SJSA1 (cell line): ENCODE measurements at regions not wholly inside any gene's neighbourhood (a gene's known extent, or its start where the extent isn't known, plus 50 kb on each side); places are given as distances from the start of the nearest gene placed in this dataset.
"Not testable (repeated sequence)": the region's sequence is repeated elsewhere in the genome, so short reads cannot be mapped to it uniquely, and the experiment has no call there.

Experiments used
- DNase-seq, 2 experiments: peaks; one replicate each; pipeline ENCODE4 v3.0.0-alpha.2; 2015 to 2020; ENCODE audit warnings: low spot score in 2 of 2, low read depth in 1 of 2
- H3K27ac ChIP-seq: fragments of 250-450 bp; sonication (Bioruptor Pico); 2 replicates; pipeline ENCODE4 v1.5.1; 2020; ENCODE audit warnings: mild to moderate bottlenecking, moderate library complexity
- H3K27me3 ChIP-seq: fragments of 250-450 bp; sonication (Bioruptor Pico); replicated peaks from 2 replicates; pipeline ENCODE4 v1.5.1; 2020; ENCODE audit warnings: mild to moderate bottlenecking, moderate library complexity
- H3K36me3 ChIP-seq: fragments of 250-450 bp; sonication (Bioruptor Pico); 2 replicates; pipeline ENCODE4 v1.5.1; 2020; ENCODE audit warnings: mild to moderate bottlenecking
- H3K4me1 ChIP-seq: fragments of 250-450 bp; sonication (Bioruptor Pico); replicated peaks from 2 replicates; pipeline ENCODE4 v1.6.1; 2021; ENCODE audit warnings: mild to moderate bottlenecking
- H3K4me3 ChIP-seq: fragments of 250-450 bp; sonication (Bioruptor Pico); 2 replicates; pipeline ENCODE4 v1.5.1; 2020; ENCODE audit warnings: mild to moderate bottlenecking
- H3K9me3 ChIP-seq: fragments of 250-450 bp; sonication (Bioruptor Pico); replicated peaks from 2 replicates; pipeline ENCODE4 v1.5.1; 2020; ENCODE audit warnings: mild to moderate bottlenecking

DNA sequence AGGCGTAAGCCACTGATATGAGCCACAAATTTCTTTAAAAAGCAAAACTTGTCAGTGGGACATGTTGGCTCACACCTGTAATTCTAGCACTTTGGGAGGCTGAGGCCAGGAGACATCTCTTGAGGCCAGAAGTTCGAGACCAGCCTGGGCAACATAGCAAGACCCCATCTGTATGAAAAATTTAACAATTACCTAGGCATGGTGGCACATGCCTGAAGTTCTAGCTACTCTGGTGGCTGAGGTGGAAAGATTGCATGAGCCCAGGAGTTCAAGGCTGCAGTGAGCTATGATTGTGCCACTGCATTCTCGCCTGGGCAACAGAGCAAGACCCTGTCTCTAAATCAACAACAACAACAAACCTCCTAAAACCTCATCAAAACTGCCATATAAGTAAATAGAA, 147.6 kb upstream of the BARHL2 start:
- Histone ChIP-seq H3K27me3 (no peaks in the 10 kb centered on the region; the same call in 1 of the 2 replicates), H3K4me1 (no peaks in the 10 kb centered on the region), H3K27ac (no peak overlapping the region), H3K4me3 (no peak overlapping the region), H3K36me3 (no peaks in the 10 kb centered on the region), H3K9me3 (no peaks in the 10 kb centered on the region)
- DNase-seq = no peak

DNA sequence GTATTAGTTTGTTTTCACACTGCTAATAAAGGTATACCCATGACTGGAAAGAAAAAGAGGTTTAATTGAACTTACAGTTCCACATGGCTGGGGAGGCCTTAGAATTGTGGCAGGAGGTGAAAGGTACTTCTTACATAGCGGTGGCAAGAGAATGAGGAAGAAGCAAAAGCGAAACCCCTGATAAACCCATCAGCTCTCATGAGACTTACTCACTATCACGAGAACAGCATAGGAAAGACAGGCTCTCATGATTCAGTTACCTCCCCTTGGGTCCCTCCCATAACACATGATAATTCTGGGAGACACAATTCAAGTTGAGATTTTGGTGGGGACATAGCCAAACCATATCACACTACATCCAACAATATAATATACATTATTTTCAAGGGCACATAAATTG, 145.7 kb upstream of the BARHL2 start:
- Histone ChIP-seq H3K4me3 (no peak overlapping the region), H3K4me1 (no peaks in the 10 kb centered on the region), H3K27me3 (no peaks in the 10 kb centered on the region; the same call in 1 of the 2 replicates), H3K27ac (no peak overlapping the region), H3K9me3 (no peaks in the 10 kb centered on the region), H3K36me3 (no peaks in the 10 kb centered on the region)
- no peak for DNase-seq

DNA sequence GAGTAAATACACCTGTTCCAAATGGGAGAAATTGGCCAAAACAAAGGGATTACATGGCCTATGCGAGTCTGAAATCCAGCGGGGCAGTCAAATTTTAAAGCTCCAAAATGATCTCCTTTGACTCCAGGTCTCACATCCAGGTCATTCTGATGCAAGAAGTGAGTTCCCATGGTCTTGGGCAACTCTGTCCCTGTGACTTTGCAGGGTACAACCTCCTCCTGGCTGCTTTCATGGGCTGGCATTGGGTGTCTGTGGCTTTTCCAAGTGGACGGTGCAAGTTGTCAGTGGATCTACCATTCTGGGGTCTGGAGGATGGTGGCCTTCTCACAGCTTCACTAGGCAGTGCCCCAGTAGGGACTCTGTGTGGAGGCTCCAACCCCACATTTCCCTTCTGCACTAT, 144.3 kb upstream of the BARHL2 start:
- DNase-seq, H3K36me3 ChIP-seq, H3K27ac ChIP-seq, H3K9me3 ChIP-seq, H3K4me1 ChIP-seq, H3K27me3 ChIP-seq, H3K4me3 ChIP-seq: not testable (repeated sequence)

DNA sequence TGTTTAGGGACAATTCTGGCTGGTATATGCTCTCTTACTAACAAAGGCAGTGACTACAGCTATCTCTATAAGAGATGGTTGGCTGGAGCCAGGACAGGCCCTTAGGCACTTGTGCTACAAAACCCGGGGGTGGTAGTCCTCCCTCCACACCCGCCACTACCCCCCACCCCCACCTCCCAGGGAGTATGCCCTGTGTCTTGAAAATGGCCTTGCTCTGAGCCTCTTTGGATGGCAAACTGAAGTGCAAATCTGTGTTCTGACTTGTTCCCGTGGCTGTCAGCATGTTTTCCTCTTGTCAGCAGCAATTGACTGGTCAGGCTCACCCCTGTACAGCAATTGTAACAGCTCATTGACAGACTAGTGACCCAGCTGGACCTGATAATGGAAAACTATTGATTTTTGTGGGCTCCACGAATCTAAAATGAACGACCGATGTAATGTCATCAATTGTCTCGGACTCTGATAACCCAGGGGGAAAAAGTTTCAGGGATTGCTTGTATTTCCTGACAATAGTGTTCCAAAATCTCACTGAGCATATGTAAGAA, 139.4 kb upstream of the BARHL2 start:
- Histone ChIP-seq H3K27ac (no peak overlapping the region), H3K9me3 (no peaks in the 10 kb centered on the region), H3K36me3 (no peaks in the 10 kb centered on the region), H3K4me3 (no peak overlapping the region), H3K27me3 (no peaks in the 10 kb centered on the region; the same call in 1 of the 2 replicates), H3K4me1 (peaks cover 3% of the 10 kb centered on the region; the same call in 1 of the 2 replicates)
- no peak for DNase-seq

DNA sequence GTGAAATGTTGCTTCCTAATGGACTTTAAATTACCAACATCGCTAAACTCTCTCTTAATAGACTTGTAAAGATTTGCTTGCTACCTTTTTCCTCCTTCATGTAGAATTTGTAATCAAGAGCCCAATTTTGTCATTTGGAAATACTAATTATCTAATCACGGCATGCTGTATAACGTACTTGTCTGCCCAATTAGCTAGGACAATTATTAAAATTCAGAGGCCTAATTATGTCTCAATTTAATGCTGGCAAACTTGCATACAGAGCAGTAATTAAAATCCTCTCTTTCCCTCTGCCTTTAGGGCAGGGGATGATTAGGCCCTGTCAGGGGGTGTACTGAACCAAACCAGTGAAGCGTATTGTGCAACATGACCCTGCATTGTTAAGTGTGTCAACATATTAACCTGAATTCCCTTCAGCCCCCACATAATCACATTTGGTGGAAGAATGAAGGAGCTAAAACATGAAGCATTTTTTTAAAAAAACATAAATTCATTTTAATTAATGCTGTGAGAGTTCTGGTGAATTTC, 137.4 kb upstream of the BARHL2 start:
- no peak for DNase-seq
- Histone ChIP-seq H3K4me3 (no peak overlapping the region), H3K36me3 (no peaks in the 10 kb centered on the region), H3K4me1 (peaks cover 3% of the 10 kb centered on the region; the same call in 1 of the 2 replicates), H3K27me3 (no peaks in the 10 kb centered on the region), H3K9me3 (no peaks in the 10 kb centered on the region), H3K27ac (no peak overlapping the region)

DNA sequence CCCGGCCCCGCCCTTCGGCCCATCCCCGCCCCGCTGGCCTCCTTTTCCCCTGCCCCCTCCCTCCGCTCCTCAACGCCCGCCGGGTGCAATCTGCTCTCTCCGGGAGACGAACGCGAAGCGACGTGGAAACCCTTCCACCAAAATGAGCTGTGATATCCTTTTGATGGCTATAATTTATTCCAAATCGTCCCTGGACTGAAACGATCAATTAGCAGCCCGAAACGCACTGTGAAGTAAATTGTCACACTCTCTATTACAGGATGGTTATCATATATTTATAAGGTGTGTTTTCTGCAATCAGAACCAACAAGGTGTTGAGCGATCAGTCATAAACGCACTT, 134.6 kb upstream of the BARHL2 start:
- Histone ChIP-seq H3K9me3 (no peaks in the 10 kb centered on the region), H3K27me3 (no peaks in the 10 kb centered on the region), H3K4me1 (peaks cover 3% of the 10 kb centered on the region; the same call in 1 of the 2 replicates), H3K36me3 (no peaks in the 10 kb centered on the region), H3K27ac (no peak overlapping the region), H3K4me3 (peak overlapping the region; percentile 69)
- DNase-seq = peak in 1 of 2 experiments; percentile 28

DNA sequence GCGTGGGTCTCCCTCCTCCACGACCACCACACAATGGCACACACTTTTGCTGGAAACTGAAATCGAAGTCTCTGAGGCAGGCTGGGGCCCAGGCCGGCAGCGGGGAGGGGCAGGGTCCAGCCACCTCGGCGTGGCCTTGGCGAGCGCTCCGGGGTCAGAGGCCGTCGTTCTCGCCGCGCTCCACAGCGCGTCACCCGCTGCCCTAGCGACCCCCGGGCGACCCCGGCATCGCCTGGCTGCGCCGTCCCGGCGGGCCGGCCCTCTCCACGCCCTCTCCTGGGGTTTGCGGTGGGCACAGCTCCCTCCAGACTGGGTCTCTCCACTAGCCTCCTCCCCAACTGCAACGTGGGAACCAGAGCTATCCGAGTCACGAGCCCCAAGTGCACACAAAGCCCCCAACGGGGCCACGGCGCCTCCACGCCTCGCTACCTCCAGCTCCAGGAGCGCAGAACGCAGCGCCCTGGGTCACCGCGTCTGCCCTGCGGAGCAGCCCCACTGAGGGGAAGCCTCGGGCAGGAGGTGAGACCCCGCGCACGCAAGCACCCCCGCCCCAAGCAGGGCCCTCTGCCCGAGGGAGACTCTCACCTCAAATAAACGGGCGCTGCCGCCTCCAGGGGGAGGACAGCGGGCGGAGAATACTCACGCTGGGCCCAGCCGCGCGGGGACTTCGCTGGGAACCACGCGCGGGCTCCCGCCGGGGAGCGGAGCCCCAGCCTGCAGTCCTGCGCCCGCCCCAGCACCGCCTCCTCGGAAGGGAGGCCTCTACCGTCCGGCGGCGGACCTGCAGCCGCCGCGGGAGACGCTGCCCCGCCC, 134.0 kb upstream of the BARHL2 start:
- DNase-seq = peak; percentile 82 to 83
- peak overlapping the region; percentile 23; the same call in 1 of the 2 replicates for H3K27ac ChIP-seq
- H3K27me3 ChIP-seq = no peaks in the 10 kb centered on the region
- peaks cover 3% of the 10 kb centered on the region; the same call in 1 of the 2 replicates for H3K4me1 ChIP-seq
- H3K9me3 ChIP-seq = no peaks in the 10 kb centered on the region
- peak overlapping the region; percentile 69 for H3K4me3 ChIP-seq
- H3K36me3 ChIP-seq = no peaks in the 10 kb centered on the region

DNA sequence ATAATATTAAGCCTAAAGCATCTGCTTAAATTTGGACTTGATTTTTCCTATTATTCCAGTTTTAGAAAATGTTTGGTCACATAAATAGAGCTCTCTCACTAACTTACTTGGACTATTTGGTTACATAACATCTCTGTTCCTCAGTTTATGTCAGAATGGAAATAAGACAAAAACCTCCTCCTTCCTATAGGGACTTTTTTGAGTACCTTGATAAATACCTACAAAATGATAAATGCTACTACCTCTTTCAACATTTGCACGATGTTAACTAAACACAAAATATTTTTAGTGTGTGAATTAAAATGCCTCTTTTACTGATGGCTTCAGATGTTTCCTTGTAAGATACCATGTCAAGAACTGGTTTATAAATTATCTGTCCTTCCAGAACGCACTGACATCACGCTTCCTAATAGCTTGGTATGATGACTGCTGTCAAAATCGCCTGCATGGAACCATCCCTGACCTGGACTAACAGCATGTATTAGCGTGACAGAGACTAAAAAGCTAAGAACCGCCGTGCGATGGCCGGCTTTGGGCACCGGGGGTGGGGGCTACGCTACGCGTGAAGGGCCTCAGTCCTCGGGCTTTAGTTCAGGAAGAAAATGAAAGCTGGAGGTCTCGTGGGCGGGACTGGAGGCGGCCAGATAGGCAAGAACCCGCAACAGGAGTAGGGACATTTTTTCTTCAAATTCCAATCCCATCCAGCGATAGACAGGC, 133.2 kb upstream of the BARHL2 start:
- H3K4me3 ChIP-seq = peak overlapping the region; percentile 69
- no peaks in the 10 kb centered on the region for H3K36me3 ChIP-seq
- H3K9me3 ChIP-seq = no peaks in the 10 kb centered on the region
- no peaks in the 10 kb centered on the region for H3K27me3 ChIP-seq
- H3K27ac ChIP-seq = 0 out of 2 replicates have a peak overlapping the region, but pooled peaks have one; percentile 23
- DNase-seq = peak; percentile 62
- H3K4me1 ChIP-seq = peaks cover 3% of the 10 kb centered on the region; the same call in 1 of the 2 replicates

DNA sequence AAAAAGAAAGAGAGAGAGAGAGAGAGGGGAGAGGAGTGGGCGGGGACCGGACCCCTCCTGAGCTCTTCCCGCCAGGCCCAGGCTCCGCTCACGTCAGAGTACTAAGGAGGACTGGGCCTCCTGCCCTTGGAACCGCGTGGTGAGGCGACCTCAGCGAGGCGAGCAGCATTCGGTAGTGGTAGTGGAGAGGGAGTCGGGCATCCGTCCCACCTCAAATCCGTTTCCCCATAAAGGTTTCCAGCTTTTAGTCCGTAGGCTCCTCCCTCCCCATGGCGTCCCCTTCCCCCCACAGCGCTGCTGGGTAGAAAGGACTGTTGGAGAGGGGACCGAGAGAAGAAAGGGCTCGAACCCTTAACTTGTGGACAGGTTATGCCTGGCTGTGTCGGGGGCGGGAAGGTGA, 124.4 kb upstream of the BARHL2 start:
- H3K36me3 ChIP-seq = no peaks in the 10 kb centered on the region
- no peaks in the 10 kb centered on the region for H3K4me1 ChIP-seq
- H3K9me3 ChIP-seq = no peaks in the 10 kb centered on the region
- no peak overlapping the region for H3K27ac ChIP-seq
- no peak overlapping the region for H3K4me3 ChIP-seq
- no peak for DNase-seq
- H3K27me3 ChIP-seq = no peaks in the 10 kb centered on the region

DNA sequence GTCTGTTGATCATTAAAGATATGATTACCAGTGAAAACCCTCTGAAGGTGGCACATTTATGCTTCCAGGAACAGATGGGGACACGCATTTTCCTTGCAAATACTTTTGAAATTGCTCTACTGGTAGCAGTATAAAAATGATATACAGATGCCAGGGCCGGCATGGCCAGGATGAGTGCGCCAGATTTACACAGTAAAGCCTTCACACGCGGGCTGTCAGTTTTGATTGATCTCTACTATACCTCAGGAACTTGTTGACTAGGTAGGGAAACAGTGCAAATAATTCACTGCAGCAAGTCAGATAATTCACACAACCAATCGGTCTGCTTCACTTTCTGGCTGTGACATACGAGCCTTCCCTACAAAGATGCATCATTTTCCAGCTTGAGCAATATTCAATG, 123.2 kb upstream of the BARHL2 start:
- Histone ChIP-seq H3K36me3 (no peaks in the 10 kb centered on the region), H3K27me3 (no peaks in the 10 kb centered on the region), H3K27ac (no peak overlapping the region), H3K4me1 (no peaks in the 10 kb centered on the region), H3K4me3 (no peak overlapping the region), H3K9me3 (no peaks in the 10 kb centered on the region)
- no peak for DNase-seq

DNA sequence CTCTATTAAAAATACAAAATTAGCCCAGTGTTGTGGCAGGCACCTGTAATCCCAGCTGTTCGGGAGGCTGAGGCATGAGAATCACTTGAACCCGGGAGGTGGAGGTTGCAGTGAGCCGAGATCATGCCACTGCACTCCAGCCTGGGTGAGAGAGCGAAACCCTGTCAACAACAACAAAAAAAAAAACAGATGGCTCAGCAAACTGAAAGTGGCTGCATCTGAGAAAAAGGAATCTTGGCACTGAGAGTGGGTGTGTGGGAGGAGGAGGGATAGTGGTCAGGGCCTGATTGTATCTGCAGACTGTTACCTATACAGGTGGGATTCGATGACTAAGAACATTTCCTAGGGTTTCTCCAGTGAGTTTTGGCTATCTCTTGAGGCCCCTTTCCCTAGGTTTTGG, 122.2 kb upstream of the BARHL2 start:
- Histone ChIP-seq H3K4me3 (no peak overlapping the region), H3K27ac (no peak overlapping the region), H3K4me1 (no peaks in the 10 kb centered on the region), H3K9me3 (no peaks in the 10 kb centered on the region), H3K36me3 (no peaks in the 10 kb centered on the region), H3K27me3 (no peaks in the 10 kb centered on the region)
- no peak for DNase-seq

DNA sequence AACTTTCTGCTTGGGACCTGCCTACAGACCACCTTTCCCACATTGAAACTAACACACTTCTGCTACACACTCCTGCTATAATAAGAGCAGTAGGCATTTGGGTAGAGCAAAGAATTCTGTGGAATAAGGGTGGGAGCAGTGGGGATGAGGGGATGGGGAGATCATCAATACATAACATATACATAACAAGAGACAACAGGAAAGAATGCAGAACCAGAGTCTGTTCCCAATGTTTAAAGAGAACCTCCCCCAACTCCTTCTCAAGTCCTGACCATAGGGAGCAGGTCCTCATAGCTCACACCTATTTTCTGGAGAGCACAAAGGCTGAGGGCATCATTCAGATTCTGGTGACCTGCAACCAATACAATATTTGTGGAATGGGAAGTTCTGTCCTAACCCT, 121.6 kb upstream of the BARHL2 start:
- Histone ChIP-seq H3K4me1 (no peaks in the 10 kb centered on the region), H3K27me3 (no peaks in the 10 kb centered on the region), H3K9me3 (no peaks in the 10 kb centered on the region), H3K27ac (no peak overlapping the region), H3K4me3 (no peak overlapping the region), H3K36me3 (no peaks in the 10 kb centered on the region)
- no peak for DNase-seq

DNA sequence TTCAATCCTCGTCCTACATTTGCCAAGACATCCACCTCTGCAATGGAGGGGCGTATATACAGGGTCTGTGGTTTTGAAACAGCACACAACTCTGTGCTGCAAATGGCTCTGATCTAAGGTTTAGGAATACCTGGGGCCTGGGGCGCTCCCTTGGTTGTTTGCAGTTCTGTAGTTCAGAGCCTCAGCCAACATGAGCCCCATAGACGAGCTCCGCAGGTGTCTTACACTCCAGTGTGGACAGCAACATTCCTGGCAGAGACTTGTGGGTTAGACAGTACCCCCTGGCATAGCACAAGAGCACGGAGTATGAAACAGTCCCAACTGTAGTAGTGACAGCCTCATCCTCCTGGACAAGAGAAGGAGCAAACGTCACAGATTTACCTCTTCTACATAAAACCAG, 120.3 kb upstream of the BARHL2 start:
- no peaks in the 10 kb centered on the region for H3K9me3 ChIP-seq
- no peak overlapping the region for H3K27ac ChIP-seq
- H3K36me3 ChIP-seq = no peaks in the 10 kb centered on the region
- DNase-seq = no peak
- no peaks in the 10 kb centered on the region for H3K4me1 ChIP-seq
- H3K27me3 ChIP-seq = no peaks in the 10 kb centered on the region
- H3K4me3 ChIP-seq = no peak overlapping the region

DNA sequence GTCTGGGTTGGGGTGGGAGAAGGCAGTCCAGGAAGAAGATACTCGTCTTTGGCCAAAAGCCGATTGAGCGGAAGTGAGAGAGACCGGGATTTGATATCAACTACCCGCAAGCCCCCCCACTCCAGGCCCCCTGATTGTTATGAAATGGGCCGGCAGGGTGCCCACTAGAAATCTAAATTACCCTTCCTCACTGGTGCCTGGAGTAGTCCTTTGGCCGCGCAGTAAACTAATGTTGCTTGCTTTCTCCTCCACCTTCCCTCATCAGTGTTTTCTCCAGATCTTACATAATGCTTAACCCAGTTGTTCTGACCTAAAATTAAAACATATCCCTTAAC, 119.2 kb upstream of the BARHL2 start:
- Histone ChIP-seq H3K27ac (no peak overlapping the region), H3K4me3 (no peak overlapping the region), H3K4me1 (no peaks in the 10 kb centered on the region), H3K27me3 (no peaks in the 10 kb centered on the region), H3K36me3 (no peaks in the 10 kb centered on the region), H3K9me3 (no peaks in the 10 kb centered on the region)
- DNase-seq = no peak
